Left colon (tissue), 2 donors: ENCODE measurements at regions not wholly inside any gene's neighbourhood (a gene's known extent, or its start where the extent isn't known, plus 50 kb on each side); places are given as distances from the start of the nearest gene placed in this dataset.
A peak's percentile ranks its signal among the peaks of the same experiment; 100 is the strongest.
"Not testable (repeated sequence)": the region's sequence is repeated elsewhere in the genome, so short reads cannot be mapped to it uniquely, and the experiment has no call there.

ENCODE experiments used
- ATAC-seq: fragments of 200-7000 bp; cut with Tn5 transposase; one replicate; pipeline ENCODE4 v1.9.1; 2020; ENCODE audit warnings: mild to moderate bottlenecking, moderate library complexity
- DNase-seq, 2 donors: peaks; one replicate each; pipeline ENCODE4 v3.0.0-alpha.2; 2020
- intact Hi-C, 2 donors: fragments of 100-400 bp; cut with DNase I in 1 of 2; cut with micrococcal nuclease in 1 of 2; formaldehyde crosslinking; loops; one replicate each; pipeline versions ENCODE4 v1.11.2 to v1.14.0; 2022; cut with DNase I, micrococcal nuclease
- donor health status: DM: no; HTN: no; CAD: no.
- donor health status: DM: yes; HTN: yes; CAD: no.

- DNase-seq (peak; percentile 46 to 76), ATAC-seq (peak; percentile 89)
- intact Hi-C loops, result loop anchor here in 1 of 2 donors (10.0 kb wide), 1 partner anchor 508 kb away; the partner anchor contains the start of gene TMSB4X
Observed at GRCh38 chrX:13482746-13483541, 86.5 kb upstream of the EGFL6 start.

GRCh38 chrX:13480780-13481179 is 88.6 kb upstream of the EGFL6 start:
- DNase-seq, ATAC-seq: not testable (repeated sequence)
- intact Hi-C loops, result loop anchor here in 1 of 2 donors (10.0 kb wide), 1 partner anchor 506 kb away; the partner anchor contains the start of gene TMSB4X

GRCh38 chrX:13479452-13479813 is 90.0 kb upstream of the EGFL6 start:
- ATAC-seq, result no peak
- DNase-seq, result no peak
- intact Hi-C loops, result no loop called here

- DNase-seq (no peak), ATAC-seq (no peak)
- intact Hi-C loops, result no loop called here
Observed at GRCh38 chrX:13478740-13479451, 90.5 kb upstream of the EGFL6 start.

- DNase-seq (no peak), ATAC-seq (no peak)
- intact Hi-C loops, result no loop called here
Observed at GRCh38 chrX:13476384-13476783, 93.0 kb upstream of the EGFL6 start.

- DNase-seq (no peak), ATAC-seq (no peak)
- intact Hi-C loops, result no loop called here
Observed at GRCh38 chrX:13474164-13474516, 95.3 kb upstream of the EGFL6 start.

GRCh38 chrX:13473442-13474163 is 95.8 kb upstream of the EGFL6 start:
- DNase-seq (no peak), ATAC-seq (no peak)
- intact Hi-C loops, result no loop called here

- no peak for DNase-seq
- intact Hi-C loops, result no loop called here
- no peak for ATAC-seq
Observed at GRCh38 chrX:13472975-13473374, 96.4 kb upstream of the EGFL6 start.

- DNase-seq (no peak), ATAC-seq (no peak)
- intact Hi-C loops, result no loop called here
Observed at GRCh38 chrX:13471269-13471668, 98.1 kb upstream of the EGFL6 start.

- intact Hi-C loops, result no loop called here
- ATAC-seq (no peak), DNase-seq (no peak)
Observed at GRCh38 chrX:13470685-13470977, 98.8 kb upstream of the EGFL6 start.

GRCh38 chrX:13469963-13470684 is 99.3 kb upstream of the EGFL6 start:
- ATAC-seq (peak; percentile 48), DNase-seq (no peak)
- intact Hi-C loops, result no loop called here

- ATAC-seq, result no peak
Observed at GRCh38 chrX:13468096-13468495, 101.3 kb upstream of the EGFL6 start.

GRCh38 chrX:13467243-13467642 is 102.2 kb upstream of the EGFL6 start:
- intact Hi-C loops, result no loop called here
- no peak for ATAC-seq
- DNase-seq, result no peak

More at GRCh38 chrX:13468096-13468495, 101.3 kb upstream of the EGFL6 start:
- intact Hi-C loops, result no loop called here
- no peak for DNase-seq

- ATAC-seq (no peak), DNase-seq (no peak)
- intact Hi-C loops, result no loop called here
Observed at GRCh38 chrX:13464599-13465275, 104.7 kb upstream of the EGFL6 start.

- DNase-seq (peak in 1 of 2 donors; percentile 56), ATAC-seq (peak; percentile 94)
- intact Hi-C loops, result no loop called here
Observed at GRCh38 chrX:13463608-13464007, 105.8 kb upstream of the EGFL6 start.

- DNase-seq (no peak), ATAC-seq (no peak)
Observed at GRCh38 chrX:13452283-13452682, 117.1 kb upstream of the EGFL6 start.

GRCh38 chrX:13449441-13449840 is 120.0 kb upstream of the EGFL6 start:
- no peak for DNase-seq
- intact Hi-C loops, result no loop called here
- peak; percentile 86 for ATAC-seq

More at GRCh38 chrX:13452283-13452682, 117.1 kb upstream of the EGFL6 start:
- intact Hi-C loops, result no loop called here

GRCh38 chrX:13448941-13449340 is 120.5 kb upstream of the EGFL6 start:
- no peak for ATAC-seq
- DNase-seq, result no peak
- intact Hi-C loops, result no loop called here

GRCh38 chrX:13441608-13442007 is 121.8 kb upstream of the ATXN3L start:
- ATAC-seq, result not testable (repeated sequence)

More at GRCh38 chrX:13441608-13442007, 121.8 kb upstream of the ATXN3L start:
- DNase-seq, intact Hi-C loops: not testable (repeated sequence)
